Liver (tissue), 8 donors: ENCODE measurements at regions not wholly inside any gene's neighbourhood (a gene's known extent, or its start where the extent isn't known, plus 50 kb on each side); places are given as distances from the start of the nearest gene placed in this dataset.

Experiments
- DNase-seq: peaks from one replicate; pipeline ENCODE4 v3.0.0-alpha.2; 2017; ENCODE audit warnings: low spot score
- H3K27ac ChIP-seq, 2 donors: one replicate each; pipeline ENCODE4 v1.7.0; 2013; ENCODE audit warnings: inconsistent platforms in 2 of 2, low read length in 2 of 2, control low read depth in 1 of 2, low read depth in 1 of 2, mild to moderate bottlenecking in 1 of 2
- H3K27me3 ChIP-seq, 4 donors: one replicate each; pipeline versions ENCODE4 v1.6.1 to v1.7.0; 2013; ENCODE audit warnings: low read length in 3 of 4, inconsistent platforms in 1 of 4, mild to moderate bottlenecking in 1 of 4, moderate library complexity in 1 of 4; ENCODE audit not compliant: control insufficient read depth in 4 of 4, insufficient read depth in 4 of 4
- H3K36me3 ChIP-seq, 4 donors: one replicate each; pipeline versions ENCODE4 v1.6.1 to v1.7.0; 2013; ENCODE audit warnings: low read length in 3 of 4, mild to moderate bottlenecking in 3 of 4, low read depth in 1 of 4, moderate library complexity in 1 of 4; ENCODE audit not compliant: control insufficient read depth in 4 of 4, insufficient read depth in 3 of 4
- H3K4me1 ChIP-seq, 4 donors: one replicate each; pipeline versions ENCODE4 v1.6.1 to v1.7.0; 2013; ENCODE audit warnings: low read length in 3 of 4, mild to moderate bottlenecking in 3 of 4, moderate library complexity in 1 of 4; ENCODE audit not compliant: control insufficient read depth in 4 of 4, insufficient read depth in 4 of 4
- H3K4me3 ChIP-seq, 3 donors: one replicate each; pipeline versions ENCODE4 v1.6.1 to v1.7.0; 2013; ENCODE audit warnings: low read length in 3 of 3, control low read depth in 1 of 3, low read depth in 1 of 3, mild to moderate bottlenecking in 1 of 3
- H3K9ac ChIP-seq, 2 donors: one replicate each; pipeline ENCODE4 v1.7.0; 2013; ENCODE audit warnings: low read length in 2 of 2, mild to moderate bottlenecking in 2 of 2, moderate library complexity in 2 of 2, control low read depth in 1 of 2, low read depth in 1 of 2
- H3K9me3 ChIP-seq, 4 donors: one replicate each; pipeline versions ENCODE4 v1.6.1 to v1.7.0; 2013; ENCODE audit warnings: low read length in 3 of 4; ENCODE audit not compliant: control insufficient read depth in 4 of 4
- ATF3 ChIP-seq: IDR thresholded peaks from 2 replicates; pipeline ENCODE4 v1.6.1; 2016; ENCODE audit warnings: antibody characterized with exemption
- CTCF ChIP-seq: fragments of 150-350 bp; IDR thresholded peaks from 2 replicates; pipeline ENCODE4 v1.5.1; 2017; ENCODE audit warnings: improper control_type of control experiment, low read depth, low read length; ENCODE audit not compliant: missing input control
- EGR1 ChIP-seq, 2 donors: IDR thresholded peaks; 2 replicates each; pipeline ENCODE4 v1.6.1; 2016 to 2018; ENCODE audit warnings: antibody characterized with exemption in 2 of 2, low read depth in 2 of 2
- FOXA1 ChIP-seq: IDR thresholded peaks from 2 replicates; pipeline ENCODE4 v1.6.1; 2016; ENCODE audit warnings: antibody characterized with exemption
- GABPA ChIP-seq, 2 donors: IDR thresholded peaks in 1 of 2; conservative IDR thresholded peaks in 1 of 2; 2 replicates each; pipeline ENCODE4 v1.6.1; 2016; ENCODE audit warnings: antibody characterized with exemption in 2 of 2, mild to moderate bottlenecking in 1 of 2, moderate library complexity in 1 of 2
- HNF4A ChIP-seq, 2 donors: conservative IDR thresholded peaks; 2 replicates each; pipeline ENCODE4 v1.6.1; 2016; ENCODE audit warnings: antibody characterized with exemption in 2 of 2, mild to moderate bottlenecking in 2 of 2
- MAX ChIP-seq: IDR thresholded peaks from 2 replicates; pipeline ENCODE4 v1.6.1; 2016; ENCODE audit warnings: antibody characterized with exemption
- NR2F2 ChIP-seq: IDR thresholded peaks from 2 replicates; pipeline ENCODE4 v1.6.1; 2016; ENCODE audit warnings: antibody characterized with exemption
- RAD21 ChIP-seq, 2 donors: IDR thresholded peaks; 2 replicates each; pipeline ENCODE4 v1.6.1; 2016; ENCODE audit warnings: antibody characterized with exemption in 2 of 2, mild to moderate bottlenecking in 2 of 2
- REST ChIP-seq: IDR thresholded peaks from 2 replicates; pipeline ENCODE4 v1.6.1; 2016; ENCODE audit warnings: antibody characterized with exemption, mild to moderate bottlenecking
- RXRA ChIP-seq, 2 donors: IDR thresholded peaks; 2 replicates each; pipeline ENCODE4 v1.6.1; 2017 to 2018; ENCODE audit warnings: antibody characterized with exemption in 2 of 2, mild to moderate bottlenecking in 1 of 2
- TAF1 ChIP-seq: conservative IDR thresholded peaks from 2 replicates; pipeline ENCODE4 v1.6.1; 2016; ENCODE audit warnings: antibody characterized with exemption, mild to moderate bottlenecking
- ZBTB33 ChIP-seq: IDR thresholded peaks from 2 replicates; pipeline ENCODE4 v1.6.1; 2016; ENCODE audit warnings: antibody characterized with exemption
- WGBS: extraction: QIAGEN DNeasy Blood & Tissue Kit; methylation state at CpG from one replicate; pipeline ENCODE4 v1.1.7; 2013; 5-methylcytosine and 5-hydroxymethylcytosine counted together
- donor health status: healthy.
- donor health status: healthy.
- donor health status: healthy.
- donor health status: healthy.
- donor health status: healthy.

- no peak for TF ChIP-seq ZBTB33
- TF ChIP-seq FOXA1 = no peak
Observed at GRCh38 chr2:201959626-201960025, 74.0 kb upstream of the FZD7 start (continued).

- 85% methylated on average over 7 of the region's 7 CpGs for WGBS
- no peak overlapping the region for H3K4me3 ChIP-seq
- DNase-seq = no peak
- no peak overlapping the region for H3K9ac ChIP-seq
- H3K4me1 ChIP-seq = no peaks in the 10 kb centered on the region
- TF ChIP-seq MAX = no peak
- TF ChIP-seq FOXA1 = no peak
- no peak for TF ChIP-seq TAF1
- no peak for TF ChIP-seq RXRA (IDR thresholded peaks at IDR 0.05)
- no peak for TF ChIP-seq NR2F2
- TF ChIP-seq CTCF = no peak
- TF ChIP-seq EGR1 (IDR thresholded peaks at IDR 0.05; ENCODE audit: low read depth in 2 of 2) = no peak
- no peak for TF ChIP-seq HNF4A (conservative IDR thresholded peaks at IDR 0.05)
- TF ChIP-seq REST = no peak
- TF ChIP-seq RAD21 (IDR thresholded peaks at IDR 0.05) = no peak
- no peak for TF ChIP-seq GABPA (IDR thresholded peaks at IDR 0.05 in 1 of 2, conservative IDR thresholded peaks at IDR 0.05 in 1 of 2)
- TF ChIP-seq ZBTB33 = no peak
- TF ChIP-seq ATF3 = no peak
- H3K27me3 ChIP-seq = no peaks in the 10 kb centered on the region
- no peak overlapping the region for H3K27ac ChIP-seq
- no peaks in the 10 kb centered on the region for H3K9me3 ChIP-seq
- H3K36me3 ChIP-seq = no peaks in the 10 kb centered on the region
Observed at GRCh38 chr2:201960305-201960704, 73.3 kb upstream of the FZD7 start.
